ENCODE measurements at regions not wholly inside any gene's neighbourhood (a gene's known extent, or its start where the extent isn't known, plus 50 kb on each side); places are given as distances from the start of the nearest gene placed in this dataset.

- TF ChIP-seq CTCF (IDR thresholded peaks at IDR 0.05; ENCODE audit: insufficient read depth, low read length, missing control alignments): no peak
- ChIA-PET CTCF (no interaction called here), POLR2A (interaction anchor here (0.7 kb wide), 1 partner anchor 15 kb away, joined by 3 read pairs; no protein-coding TSS in a partner anchor)
- DNase-seq (ENCODE audit: low read depth, low spot score): no peak
- H3K4me3 ChIP-seq (ENCODE audit: low read depth, low read length): no peak overlapping the region
Measured at GRCh38 chr21:28267449-28267848, 725.2 kb downstream of the LTN1 start.

DNA sequence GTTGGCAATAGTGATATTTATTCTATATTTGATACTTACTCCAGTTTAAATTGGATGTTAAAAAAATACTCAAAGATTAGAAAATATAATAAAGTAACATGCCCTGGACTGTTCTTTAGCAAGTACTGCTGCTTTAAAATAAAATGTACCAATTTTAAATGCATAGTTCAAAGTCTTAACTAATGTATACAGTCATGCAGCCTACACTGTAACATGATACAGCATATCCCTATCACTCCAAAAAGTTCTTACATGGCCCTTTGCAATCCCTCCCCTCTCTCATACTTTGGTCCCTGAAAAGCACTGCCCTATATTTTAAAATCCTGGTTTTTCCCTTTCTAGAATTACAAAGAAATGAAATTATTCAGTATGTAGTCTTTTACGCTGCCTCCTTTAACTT is 726.6 kb downstream of the LTN1 start:
- ChIA-PET POLR2A (no interaction called here), CTCF (no interaction called here)
- H3K4me3 ChIP-seq (ENCODE audit: low read depth, low read length): no peak overlapping the region
- TF ChIP-seq CTCF (IDR thresholded peaks at IDR 0.05; ENCODE audit: insufficient read depth, low read length, missing control alignments): no peak
- no peak for DNase-seq (ENCODE audit: low read depth, low spot score)

- no peak overlapping the region for H3K4me3 ChIP-seq (ENCODE audit: low read depth, low read length)
- TF ChIP-seq CTCF (IDR thresholded peaks at IDR 0.05; ENCODE audit: insufficient read depth, low read length, missing control alignments): no peak
- ChIA-PET CTCF (no interaction called here), POLR2A (no interaction called here)
- DNase-seq (ENCODE audit: low read depth, low spot score): no peak
Measured at GRCh38 chr21:28263974-28264373, 728.7 kb downstream of the LTN1 start.

GRCh38 chr21:28261298-28261697 is 731.4 kb downstream of the LTN1 start:
- ChIA-PET POLR2A (no interaction called here), CTCF (no interaction called here)
- TF ChIP-seq CTCF (IDR thresholded peaks at IDR 0.05; ENCODE audit: insufficient read depth, low read length, missing control alignments): no peak
- H3K4me3 ChIP-seq (ENCODE audit: low read depth, low read length): no peak overlapping the region
- DNase-seq (ENCODE audit: low read depth, low spot score): no peak

DNA sequence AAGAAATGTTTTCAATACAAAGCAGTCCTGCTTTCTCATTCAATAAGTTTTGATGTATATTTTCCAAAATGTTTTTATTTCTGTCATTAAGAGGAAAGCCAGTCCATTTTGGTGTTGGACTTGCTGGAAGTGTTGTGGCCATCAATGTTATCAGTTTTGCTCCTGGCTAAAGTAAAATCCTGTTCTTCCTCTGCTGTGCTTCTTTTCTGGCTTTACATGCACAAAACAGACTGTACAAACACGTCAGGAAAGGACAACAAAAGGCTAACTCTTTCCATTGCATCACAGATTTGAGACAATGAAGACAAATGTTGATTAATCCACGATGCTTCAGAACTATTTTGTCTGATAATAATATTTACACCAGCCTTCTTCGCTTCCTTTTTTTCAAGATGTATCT is 735.4 kb downstream of the LTN1 start:
- no peak overlapping the region for H3K4me3 ChIP-seq (ENCODE audit: low read depth, low read length)
- CTCF ChIA-PET: no interaction called here
- POLR2A ChIA-PET: no interaction called here
- DNase-seq (ENCODE audit: low read depth, low spot score): no peak
- no peak for TF ChIP-seq CTCF (IDR thresholded peaks at IDR 0.05; ENCODE audit: insufficient read depth, low read length, missing control alignments)

GRCh38 chr21:28256837-28257236 is 735.8 kb downstream of the LTN1 start:
- no peak for TF ChIP-seq CTCF (IDR thresholded peaks at IDR 0.05; ENCODE audit: insufficient read depth, low read length, missing control alignments)
- CTCF ChIA-PET: no interaction called here
- no peak for DNase-seq (ENCODE audit: low read depth, low spot score)
- POLR2A ChIA-PET: no interaction called here
- H3K4me3 ChIP-seq (ENCODE audit: low read depth, low read length): no peak overlapping the region

All from AG04449 (cell line).